ENCODE measurements at regions not wholly inside any gene's neighbourhood (a gene's known extent, or its start where the extent isn't known, plus 50 kb on each side); places are given as distances from the start of the nearest gene placed in this dataset.

DNA sequence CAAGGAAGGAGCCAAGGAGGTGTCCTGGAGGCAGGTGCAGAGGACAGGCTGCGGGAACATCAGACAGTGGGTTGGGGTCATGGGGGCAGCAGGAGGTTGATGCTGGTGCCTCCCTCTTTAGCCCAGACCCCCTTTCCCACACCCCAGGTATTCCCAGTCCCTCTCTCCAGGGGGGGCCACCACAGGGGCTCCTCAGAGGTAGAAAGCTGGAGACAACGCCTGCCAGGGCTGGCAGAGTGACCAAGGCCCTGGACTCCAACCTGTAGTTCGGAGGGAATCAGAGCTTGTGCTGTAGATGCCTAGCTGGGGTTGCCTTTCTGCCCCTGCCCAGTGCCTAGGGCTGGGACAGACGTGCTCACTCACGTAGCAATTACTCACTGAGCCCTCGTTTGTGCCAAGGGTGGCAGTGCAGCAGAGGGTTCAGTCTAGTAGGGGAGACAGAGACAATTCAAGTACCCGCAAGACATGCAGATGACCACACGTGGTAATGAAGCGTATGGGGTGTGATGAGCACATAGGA, 148.2 kb downstream of the PTPRU start:
- WGBS (ENCODE audit: insufficient coverage, insufficient read length) = no CpG with 5 or more reads among the region's 9 CpGs
- Histone ChIP-seq H3K4me3 (ENCODE audit: low read length) (no peak overlapping the region), H3K27me3 (ENCODE audit: control insufficient read depth, insufficient read depth, low read length) (no peaks in the 10 kb centered on the region), H3K36me3 (ENCODE audit: control insufficient read depth, insufficient read depth, low read length) (no peaks in the 10 kb centered on the region), H3K9me3 (ENCODE audit: control insufficient read depth, insufficient read depth, low read length) (0 out of 2 replicates have a peak, but pooled peaks cover 2% of the 10 kb centered on the region), H3K4me1 (ENCODE audit: control insufficient read depth, insufficient read depth, low read length) (no peaks in the 10 kb centered on the region), H3K27ac (ENCODE audit: low read length) (no peak overlapping the region)
- DNase-seq (ENCODE audit: low read depth, low spot score) = no peak

DNA sequence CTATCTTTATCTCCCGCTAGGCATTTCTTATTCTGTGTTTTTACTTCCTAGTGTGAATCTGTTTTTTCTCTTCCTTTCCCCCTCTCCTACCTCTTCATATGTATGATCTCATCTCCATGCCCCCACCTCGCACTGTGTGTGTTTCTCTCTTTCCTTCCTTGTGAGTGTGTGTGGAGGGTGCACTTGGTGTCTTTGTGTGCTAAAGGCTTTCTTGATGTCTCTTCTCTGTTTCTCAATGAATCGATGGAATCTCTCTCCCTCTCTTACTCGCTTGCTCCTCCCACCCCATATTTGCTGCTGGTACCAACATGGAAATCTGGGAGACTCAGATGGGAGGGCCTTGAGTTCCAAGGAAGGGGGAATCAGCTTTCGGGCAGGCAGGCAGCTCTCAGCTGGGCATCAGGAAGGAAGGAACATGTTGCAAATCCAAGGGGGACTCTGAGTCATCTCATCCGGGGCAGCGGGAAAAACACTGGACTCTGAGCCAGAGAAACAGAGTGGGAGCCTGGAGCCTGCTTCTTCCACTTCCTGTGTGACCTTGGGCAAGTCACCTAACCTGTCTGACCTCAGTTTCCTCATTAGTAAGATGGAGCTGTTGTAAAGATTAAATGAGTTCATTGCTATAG, 147.5 kb downstream of the PTPRU start:
- H3K4me1 ChIP-seq (ENCODE audit: control insufficient read depth, insufficient read depth, low read length) = no peaks in the 10 kb centered on the region
- no peak overlapping the region for H3K4me3 ChIP-seq (ENCODE audit: low read length)
- H3K27ac ChIP-seq (ENCODE audit: low read length) = no peak overlapping the region
- H3K27me3 ChIP-seq (ENCODE audit: control insufficient read depth, insufficient read depth, low read length) = no peaks in the 10 kb centered on the region
- DNase-seq (ENCODE audit: low read depth, low spot score) = no peak
- WGBS (ENCODE audit: insufficient coverage, insufficient read length) = no CpG with 5 or more reads among the region's 7 CpGs
- H3K36me3 ChIP-seq (ENCODE audit: control insufficient read depth, insufficient read depth, low read length) = no peaks in the 10 kb centered on the region
- H3K9me3 ChIP-seq (ENCODE audit: control insufficient read depth, insufficient read depth, low read length) = peaks cover 2% of the 10 kb centered on the region; the same call in 1 of the 2 replicates

DNA sequence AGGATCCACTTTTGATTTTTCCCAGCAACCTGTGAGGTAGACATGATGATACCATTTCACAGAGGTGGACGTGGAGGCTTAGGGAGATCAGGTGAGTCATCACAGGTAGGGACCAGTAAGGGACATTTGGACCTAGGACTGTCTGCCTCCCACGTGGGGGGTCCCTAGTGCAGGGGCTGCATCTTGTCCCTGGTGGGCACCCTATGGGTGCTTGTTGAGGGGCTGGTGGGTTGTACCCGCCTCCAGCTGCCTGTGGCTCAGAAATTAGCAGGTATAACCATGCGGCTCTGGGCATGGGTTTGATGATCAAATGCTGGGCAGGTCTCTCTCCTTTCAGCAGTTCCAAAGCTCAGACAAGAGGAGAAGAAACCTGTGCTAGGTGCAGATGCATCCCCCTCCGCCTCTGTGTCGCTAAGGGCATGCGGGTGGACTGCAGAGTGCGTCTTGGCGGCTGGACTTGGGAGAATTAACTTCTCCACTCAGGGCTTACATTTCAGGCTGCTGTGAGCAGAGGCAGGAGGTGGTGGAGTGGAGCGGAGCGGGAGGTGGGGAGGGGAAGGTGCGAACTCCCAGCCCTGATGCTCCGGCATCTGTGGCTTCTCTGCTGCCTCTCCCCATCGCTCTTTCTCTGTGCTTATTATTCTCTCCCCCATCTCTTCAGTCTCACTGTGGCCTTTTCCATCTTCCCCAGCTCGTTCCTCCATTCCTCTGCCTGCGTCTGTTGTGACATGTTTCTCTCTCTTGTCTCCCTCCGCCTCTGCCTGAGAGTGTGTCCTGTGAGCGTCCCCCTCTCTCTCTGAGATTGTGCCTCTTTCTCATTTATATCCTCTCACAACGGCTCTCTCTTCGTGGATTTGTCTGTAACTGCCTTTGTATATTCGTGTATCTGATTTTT, 146.8 kb downstream of the PTPRU start:
- Histone ChIP-seq H3K4me1 (ENCODE audit: control insufficient read depth, insufficient read depth, low read length) (no peaks in the 10 kb centered on the region), H3K9me3 (ENCODE audit: control insufficient read depth, insufficient read depth, low read length) (peaks cover 2% of the 10 kb centered on the region; the same call in 1 of the 2 replicates), H3K4me3 (ENCODE audit: low read length) (no peak overlapping the region), H3K27ac (ENCODE audit: low read length) (no peak overlapping the region), H3K27me3 (ENCODE audit: control insufficient read depth, insufficient read depth, low read length) (no peaks in the 10 kb centered on the region), H3K36me3 (ENCODE audit: control insufficient read depth, insufficient read depth, low read length) (no peaks in the 10 kb centered on the region)
- no CpG with 5 or more reads among the region's 21 CpGs for WGBS (ENCODE audit: insufficient coverage, insufficient read length)
- DNase-seq (ENCODE audit: low read depth, low spot score) = no peak

- peaks cover 2% of the 10 kb centered on the region; the same call in 1 of the 2 replicates for H3K9me3 ChIP-seq (ENCODE audit: control insufficient read depth, insufficient read depth, low read length)
- H3K4me1 ChIP-seq (ENCODE audit: control insufficient read depth, insufficient read depth, low read length) = no peaks in the 10 kb centered on the region
- no peak overlapping the region for H3K27ac ChIP-seq (ENCODE audit: low read length)
- no peaks in the 10 kb centered on the region for H3K36me3 ChIP-seq (ENCODE audit: control insufficient read depth, insufficient read depth, low read length)
- DNase-seq (ENCODE audit: low read depth, low spot score) = no peak
- WGBS (ENCODE audit: insufficient coverage, insufficient read length) = no CpG with 5 or more reads among the region's 7 CpGs
- no peak overlapping the region for H3K4me3 ChIP-seq (ENCODE audit: low read length)
- H3K27me3 ChIP-seq (ENCODE audit: control insufficient read depth, insufficient read depth, low read length) = no peaks in the 10 kb centered on the region
Observed at GRCh38 chr1:29381426-29381825, 145.1 kb downstream of the PTPRU start.

- Histone ChIP-seq H3K4me3 (ENCODE audit: low read length) (no peak overlapping the region), H3K36me3 (ENCODE audit: control insufficient read depth, insufficient read depth, low read length) (no peaks in the 10 kb centered on the region), H3K27me3 (ENCODE audit: control insufficient read depth, insufficient read depth, low read length) (no peaks in the 10 kb centered on the region), H3K4me1 (ENCODE audit: control insufficient read depth, insufficient read depth, low read length) (no peaks in the 10 kb centered on the region), H3K9me3 (ENCODE audit: control insufficient read depth, insufficient read depth, low read length) (peaks cover 2% of the 10 kb centered on the region; the same call in 1 of the 2 replicates), H3K27ac (ENCODE audit: low read length) (no peak overlapping the region)
- DNase-seq (ENCODE audit: low read depth, low spot score) = no peak
- no CpG with 5 or more reads among the region's 1 CpG for WGBS (ENCODE audit: insufficient coverage, insufficient read length)
Observed at GRCh38 chr1:29380532-29380931, 144.2 kb downstream of the PTPRU start.

- Histone ChIP-seq H3K4me3 (ENCODE audit: low read length) (no peak overlapping the region), H3K36me3 (ENCODE audit: control insufficient read depth, insufficient read depth, low read length) (no peaks in the 10 kb centered on the region), H3K27ac (ENCODE audit: low read length) (no peak overlapping the region), H3K4me1 (ENCODE audit: control insufficient read depth, insufficient read depth, low read length) (no peaks in the 10 kb centered on the region), H3K9me3 (ENCODE audit: control insufficient read depth, insufficient read depth, low read length) (peaks cover 2% of the 10 kb centered on the region; the same call in 1 of the 2 replicates), H3K27me3 (ENCODE audit: control insufficient read depth, insufficient read depth, low read length) (no peaks in the 10 kb centered on the region)
- peak; percentile 74 for DNase-seq (ENCODE audit: low read depth, low spot score)
- no CpG with 5 or more reads among the region's 7 CpGs for WGBS (ENCODE audit: insufficient coverage, insufficient read length)
Observed at GRCh38 chr1:29379443-29380073, 143.2 kb downstream of the PTPRU start.
